Naive thymus-derived CD4-positive, alpha-beta T cell (primary cell): ENCODE measurements at regions not wholly inside any gene's neighbourhood (a gene's known extent, or its start where the extent isn't known, plus 50 kb on each side); places are given as distances from the start of the nearest gene placed in this dataset.
"Not testable (repeated sequence)": the region's sequence is repeated elsewhere in the genome, so short reads cannot be mapped to it uniquely, and the experiment has no call there.

Source experiments
- ATAC-seq: fragments of 150-1000 bp; cut with Tn5 transposase; 2 replicates; pipeline ENCODE4 v1.10.0; 2021; ENCODE audit warnings: mild to moderate bottlenecking, moderate library complexity
- CTCF ChIA-PET: fragments of 350-600 bp; sonication (Branson Sonifier 250); formaldehyde crosslinking; loops from one replicate; lab custom pipeline; 2021; ENCODE audit warnings: antibody characterized with exemption; lab: Charles Lee
- POLR2A ChIA-PET: fragments of 350-600 bp; sonication (Branson Sonifier 250); formaldehyde crosslinking; loops from one replicate; lab custom pipeline; 2021; ENCODE audit warnings: antibody characterized with exemption, inconsistent platforms; lab: Charles Lee
- DNase-seq, 9 donors: peaks; one replicate each; pipeline versions ENCODE4 v3.0.0 to v3.0.0-alpha.2; 2020 to 2022; ENCODE audit warnings: mixed read lengths in 1 of 9
- H3K27ac ChIP-seq: one replicate; pipeline ENCODE4 v1.7.0; 2013; ENCODE audit warnings: mild to moderate bottlenecking, low read depth, low read length, moderate library complexity
- H3K27me3 ChIP-seq, 2 donors: one replicate each; pipeline ENCODE4 v1.7.0; 2013; ENCODE audit warnings: low read length in 2 of 2, mild to moderate bottlenecking in 2 of 2, moderate library complexity in 2 of 2; ENCODE audit not compliant: control insufficient read depth in 2 of 2, insufficient read depth in 2 of 2
- H3K36me3 ChIP-seq, 3 experiments: 1 replicate in 2 of 3; 2 replicates in 1 of 3; pipeline ENCODE4 v1.7.0; 2013; ENCODE audit warnings: low read length in 3 of 3, mild to moderate bottlenecking in 3 of 3, moderate library complexity in 1 of 3; ENCODE audit not compliant: insufficient read depth in 3 of 3, control insufficient read depth in 2 of 3
- H3K4me1 ChIP-seq, 2 donors: one replicate each; pipeline ENCODE4 v1.7.0; 2013; ENCODE audit warnings: low read length in 2 of 2, mild to moderate bottlenecking in 2 of 2, moderate library complexity in 1 of 2; ENCODE audit not compliant: control insufficient read depth in 2 of 2, insufficient read depth in 2 of 2
- H3K4me3 ChIP-seq: 2 replicates; pipeline ENCODE4 v1.7.0; 2013; ENCODE audit warnings: mild to moderate bottlenecking, low read length
- H3K9me3 ChIP-seq, 3 experiments: 1 replicate in 2 of 3; 2 replicates in 1 of 3; pipeline ENCODE4 v1.7.0; 2013; ENCODE audit warnings: low read length in 3 of 3; ENCODE audit not compliant: control insufficient read depth in 2 of 3
- H3K27ac Mint-ChIP-seq, 9 donors: one replicate each; pipeline ENCODE4 v1.8.0; 2020 to 2022; ENCODE audit warnings: mixed read lengths in 9 of 9, mild to moderate bottlenecking in 8 of 9, moderate library complexity in 5 of 9, inconsistent platforms in 2 of 9
- H3K27me3 Mint-ChIP-seq, 5 donors: one replicate each; pipeline ENCODE4 v1.8.0; 2021 to 2022; ENCODE audit warnings: mixed read lengths in 5 of 5, mild to moderate bottlenecking in 1 of 5
- H3K36me3 Mint-ChIP-seq, 5 donors: one replicate each; pipeline ENCODE4 v1.8.0; 2020 to 2022; ENCODE audit warnings: mixed read lengths in 5 of 5, mild to moderate bottlenecking in 3 of 5, inconsistent platforms in 1 of 5
- H3K4me1 Mint-ChIP-seq, 7 donors: one replicate each; pipeline ENCODE4 v1.8.0; 2020 to 2022; ENCODE audit warnings: mixed read lengths in 7 of 7, mild to moderate bottlenecking in 3 of 7, inconsistent platforms in 1 of 7
- H3K4me3 Mint-ChIP-seq, 10 donors: one replicate each; pipeline ENCODE4 v1.8.0; 2020 to 2022; ENCODE audit warnings: mild to moderate bottlenecking in 10 of 10, mixed read lengths in 10 of 10, moderate library complexity in 6 of 10, inconsistent platforms in 2 of 10
- H3K9me3 Mint-ChIP-seq, 11 donors: one replicate each; pipeline ENCODE4 v1.8.0; 2020 to 2022; ENCODE audit warnings: mixed read lengths in 11 of 11, mild to moderate bottlenecking in 4 of 11, inconsistent platforms in 1 of 11, moderate library complexity in 1 of 11
- intact Hi-C, 2 donors: fragments of 100-400 bp; cut with micrococcal nuclease; formaldehyde crosslinking; loops; one replicate each; pipeline ENCODE4 v1.15.1; 2023

- peaks cover 0 to 2% (median 0%) of the 10 kb centered on the region in 11 donors for H3K9me3 Mint-ChIP-seq
- no peaks in the 10 kb centered on the region for H3K36me3 ChIP-seq
- no peak overlapping the region for H3K27ac Mint-ChIP-seq
- intact Hi-C loops: no loop called here
- H3K4me1 ChIP-seq: no peaks in the 10 kb centered on the region
- no peaks in the 10 kb centered on the region for H3K9me3 ChIP-seq
- H3K4me3 ChIP-seq: no peak overlapping the region
- H3K27me3 Mint-ChIP-seq: peaks cover 0 to 6% (median 0%) of the 10 kb centered on the region in 5 donors
- ATAC-seq (no peak), DNase-seq (no peak)
- H3K4me1 Mint-ChIP-seq: no peaks in the 10 kb centered on the region
- H3K36me3 Mint-ChIP-seq: no peaks in the 10 kb centered on the region
- POLR2A ChIA-PET: no interaction called here
- no peak overlapping the region for H3K4me3 Mint-ChIP-seq
- H3K27me3 ChIP-seq: no peaks in the 10 kb centered on the region
- CTCF ChIA-PET: no interaction called here
- H3K27ac ChIP-seq: no peak overlapping the region
Measured at GRCh38 chr5:156221816-156222215, 105.1 kb upstream of the SGCD start.

- peaks cover 0 to 6% (median 0%) of the 10 kb centered on the region in 5 donors for H3K27me3 Mint-ChIP-seq
- H3K36me3 ChIP-seq: no peaks in the 10 kb centered on the region
- no peaks in the 10 kb centered on the region for H3K36me3 Mint-ChIP-seq
- no peak overlapping the region for H3K27ac ChIP-seq
- H3K4me3 ChIP-seq: no peak overlapping the region
- H3K9me3 Mint-ChIP-seq: peaks cover 0 to 6% (median 0%) of the 10 kb centered on the region in 11 donors
- no peak overlapping the region for H3K27ac Mint-ChIP-seq
- ChIA-PET POLR2A (no interaction called here), CTCF (no interaction called here)
- no peaks in the 10 kb centered on the region for H3K4me1 ChIP-seq
- no peak overlapping the region for H3K4me3 Mint-ChIP-seq
- H3K9me3 ChIP-seq: no peaks in the 10 kb centered on the region
- H3K4me1 Mint-ChIP-seq: no peaks in the 10 kb centered on the region
- no peaks in the 10 kb centered on the region for H3K27me3 ChIP-seq
- ATAC-seq: no peak
- intact Hi-C loops: no loop called here
- no peak for DNase-seq
Measured at GRCh38 chr5:156223547-156223946, 103.4 kb upstream of the SGCD start.

DNA sequence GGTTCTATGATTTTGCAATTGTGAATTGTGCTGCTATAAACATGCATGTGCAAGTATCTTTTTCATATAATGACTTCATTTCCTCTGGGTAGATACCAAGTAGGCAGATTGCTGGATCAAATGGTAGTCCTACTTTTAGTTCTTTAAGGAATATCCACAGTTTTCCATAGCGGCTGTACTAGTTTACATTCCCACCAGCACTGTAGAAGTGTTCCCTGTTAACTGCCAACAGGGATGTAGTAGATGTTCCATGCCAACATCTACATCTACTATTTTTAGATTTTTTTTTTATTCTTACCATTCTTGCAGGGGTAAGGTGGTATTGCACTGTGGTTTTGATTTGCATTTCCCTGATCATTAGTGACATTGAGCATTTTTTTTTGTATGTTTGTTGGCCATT, 100.5 kb upstream of the SGCD start:
- H3K36me3 ChIP-seq, POLR2A ChIA-PET, H3K4me1 Mint-ChIP-seq, DNase-seq, ATAC-seq, H3K4me1 ChIP-seq, H3K36me3 Mint-ChIP-seq, H3K27ac Mint-ChIP-seq, H3K4me3 Mint-ChIP-seq, H3K9me3 ChIP-seq, H3K9me3 Mint-ChIP-seq, H3K27ac ChIP-seq, H3K27me3 ChIP-seq, H3K4me3 ChIP-seq, intact Hi-C loops, CTCF ChIA-PET: not testable (repeated sequence)
- H3K27me3 Mint-ChIP-seq: peaks cover 0 to 23% (median 6%) of the 10 kb centered on the region in 5 donors

GRCh38 chr5:156230887-156231286, 96.1 kb upstream of the SGCD start:
- ChIA-PET POLR2A (no interaction called here), CTCF (no interaction called here)
- intact Hi-C loops: no loop called here
- H3K4me1 ChIP-seq: no peaks in the 10 kb centered on the region
- H3K4me3 ChIP-seq: no peak overlapping the region
- no peaks in the 10 kb centered on the region for H3K4me1 Mint-ChIP-seq
- H3K36me3 Mint-ChIP-seq: no peaks in the 10 kb centered on the region
- no peaks in the 10 kb centered on the region for H3K9me3 ChIP-seq
- no peak overlapping the region for H3K27ac Mint-ChIP-seq
- no peak overlapping the region for H3K27ac ChIP-seq
- no peak for ATAC-seq
- no peak for DNase-seq
- no peak overlapping the region for H3K4me3 Mint-ChIP-seq
- peaks cover 0 to 21% (median 9%) of the 10 kb centered on the region in 5 donors for H3K27me3 Mint-ChIP-seq
- H3K27me3 ChIP-seq: no peaks in the 10 kb centered on the region
- H3K36me3 ChIP-seq: no peaks in the 10 kb centered on the region
- peaks cover 0 to 6% (median 0%) of the 10 kb centered on the region in 11 donors for H3K9me3 Mint-ChIP-seq

DNA sequence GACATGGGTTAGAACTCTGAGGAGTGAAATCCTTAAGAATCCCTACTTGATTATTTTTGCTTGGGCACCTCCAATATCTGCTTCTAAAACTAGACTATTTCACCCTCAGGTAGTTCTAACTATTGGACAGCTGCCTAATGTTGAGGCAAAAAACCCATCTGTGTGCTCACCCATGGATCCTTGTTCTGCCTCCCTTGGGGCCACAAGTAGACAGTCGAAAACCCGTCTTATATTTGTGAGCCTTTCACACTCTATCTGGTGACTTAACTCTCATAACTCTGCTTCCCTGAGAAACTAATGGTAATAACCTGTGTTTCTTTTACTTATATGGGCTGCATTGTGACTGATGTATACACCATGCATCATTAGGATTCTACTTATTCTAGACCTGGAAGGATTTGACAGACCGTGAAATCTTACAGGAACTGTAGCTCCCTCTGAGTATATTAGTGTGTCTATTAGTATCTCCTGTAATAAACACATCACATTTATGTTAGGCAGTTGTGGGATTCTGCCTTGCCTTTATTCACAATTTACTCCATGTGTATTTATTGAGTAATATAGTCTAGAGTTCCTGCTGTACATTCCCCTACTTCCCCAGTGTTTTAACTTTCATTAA, 94.6 kb upstream of the SGCD start:
- CTCF ChIA-PET: no interaction called here
- Histone ChIP-seq H3K4me3 (no peak overlapping the region), H3K27ac (no peak overlapping the region), H3K27me3 (no peaks in the 10 kb centered on the region), H3K36me3 (no peaks in the 10 kb centered on the region), H3K9me3 (no peaks in the 10 kb centered on the region), H3K4me1 (no peaks in the 10 kb centered on the region)
- Mint-ChIP-seq H3K4me1 (no peaks in the 10 kb centered on the region), H3K4me3 (no peak overlapping the region), H3K9me3 (peaks cover 0 to 6% (median 0%) of the 10 kb centered on the region in 11 donors), H3K27ac (no peak overlapping the region), H3K27me3 (peaks cover 0 to 21% (median 9%) of the 10 kb centered on the region in 5 donors), H3K36me3 (no peaks in the 10 kb centered on the region)
- ATAC-seq: no peak
- DNase-seq: no peak
- intact Hi-C loops: no loop called here
- POLR2A ChIA-PET: no interaction called here

GRCh38 chr5:156237361-156237760, 89.6 kb upstream of the SGCD start:
- intact Hi-C loops: no loop called here
- Mint-ChIP-seq H3K4me1 (no peaks in the 10 kb centered on the region), H3K36me3 (no peaks in the 10 kb centered on the region), H3K27me3 (peaks cover 3 to 12% (median 5%) of the 10 kb centered on the region in 5 donors), H3K27ac (no peak overlapping the region), H3K4me3 (no peak overlapping the region), H3K9me3 (peaks cover 0 to 2% (median 0%) of the 10 kb centered on the region in 11 donors)
- H3K27me3 ChIP-seq: no peaks in the 10 kb centered on the region
- CTCF ChIA-PET: no interaction called here
- POLR2A ChIA-PET: no interaction called here
- no peaks in the 10 kb centered on the region for H3K36me3 ChIP-seq
- no peak for ATAC-seq
- no peak overlapping the region for H3K27ac ChIP-seq
- no peaks in the 10 kb centered on the region for H3K4me1 ChIP-seq
- no peak for DNase-seq
- H3K4me3 ChIP-seq: no peak overlapping the region
- no peaks in the 10 kb centered on the region for H3K9me3 ChIP-seq

DNA sequence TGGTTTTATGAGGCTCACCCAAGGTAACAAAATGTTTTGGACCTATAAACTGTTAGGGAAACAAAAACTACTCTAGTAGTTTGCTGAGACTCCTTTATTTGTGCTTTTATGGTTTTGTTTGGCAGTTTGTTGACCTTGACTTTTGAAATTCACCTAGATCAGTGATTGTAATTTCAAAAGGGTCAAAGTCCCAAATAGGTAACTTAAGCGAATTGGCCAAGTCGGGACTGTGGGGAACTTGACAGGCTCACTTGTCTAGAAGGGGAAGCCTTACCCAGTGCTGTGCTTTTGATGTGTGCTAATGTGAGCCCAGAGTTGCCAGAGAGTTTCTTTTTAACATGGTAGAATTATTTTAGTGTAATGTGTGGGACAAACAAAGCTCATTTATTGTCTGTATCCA, 87.2 kb upstream of the SGCD start:
- no peaks in the 10 kb centered on the region for H3K36me3 Mint-ChIP-seq
- no peaks in the 10 kb centered on the region for H3K4me1 Mint-ChIP-seq
- DNase-seq (no peak), ATAC-seq (no peak)
- Histone ChIP-seq H3K27ac (no peak overlapping the region), H3K4me1 (no peaks in the 10 kb centered on the region), H3K4me3 (no peak overlapping the region), H3K9me3 (no peaks in the 10 kb centered on the region), H3K36me3 (no peaks in the 10 kb centered on the region), H3K27me3 (no peaks in the 10 kb centered on the region)
- POLR2A ChIA-PET: no interaction called here
- peaks cover 0 to 2% (median 0%) of the 10 kb centered on the region in 11 donors for H3K9me3 Mint-ChIP-seq
- H3K27ac Mint-ChIP-seq: no peak overlapping the region
- intact Hi-C loops: no loop called here
- H3K4me3 Mint-ChIP-seq: no peak overlapping the region
- peaks cover 0 to 17% (median 5%) of the 10 kb centered on the region in 5 donors for H3K27me3 Mint-ChIP-seq
- CTCF ChIA-PET: no interaction called here
